Thoracic aorta (tissue), 2 donors: ENCODE measurements at regions not wholly inside any gene's neighbourhood (a gene's known extent, or its start where the extent isn't known, plus 50 kb on each side); places are given as distances from the start of the nearest gene placed in this dataset.

Experiments used
- ATAC-seq: fragments of 150-250 bp; one replicate; pipeline ENCODE4 v1.8.0; 2017; ENCODE audit warnings: low read depth; ENCODE audit not compliant: insufficient number of reproducible peaks, low FRiP score
- DNase-seq: peaks from one replicate; pipeline ENCODE4 v3.0.0-alpha.2; 2020; ENCODE audit warnings: low spot score
- H3K27ac ChIP-seq, 2 donors: fragments of 200-600 bp; sonication (generic); 1 replicate in 1 of 2; 2 replicates in 1 of 2; pipeline ENCODE4 v1.5.1; 2016; ENCODE audit warnings: mild to moderate bottlenecking in 2 of 2, moderate library complexity in 2 of 2
- H3K27me3 ChIP-seq: fragments of 200-600 bp; sonication (generic); replicated peaks from 2 replicates; pipeline ENCODE4 v1.6.0; 2016; ENCODE audit warnings: mild to moderate bottlenecking; ENCODE audit not compliant: insufficient read depth
- H3K36me3 ChIP-seq: fragments of 200-600 bp; sonication (generic); one replicate; pipeline ENCODE4 v1.5.1; 2016
- H3K4me1 ChIP-seq, 2 donors: fragments of 200-600 bp; sonication (generic); 1 replicate in 1 of 2; 2 replicates in 1 of 2; pipeline versions ENCODE4 v1.5.1 to v1.6.0; 2016; ENCODE audit warnings: low read depth in 2 of 2, mild to moderate bottlenecking in 1 of 2; ENCODE audit not compliant: control insufficient read depth in 1 of 2
- H3K4me3 ChIP-seq: fragments of 200-600 bp; sonication (generic); 2 replicates; pipeline ENCODE4 v1.5.1; 2016; ENCODE audit warnings: mild to moderate bottlenecking
- H3K9me3 ChIP-seq: fragments of 200-600 bp; sonication (generic); 2 replicates; pipeline ENCODE4 v1.5.1; 2016
- CTCF ChIP-seq: fragments of 200-600 bp; sonication (generic); IDR thresholded peaks from one replicate; pipeline ENCODE4 v1.5.1; 2019; ENCODE audit warnings: antibody characterized with exemption

GRCh38 chr12:118521036-118521370 is 144.6 kb downstream of the SUDS3 start:
- H3K4me3 ChIP-seq = no peak overlapping the region
- TF ChIP-seq CTCF = no peak

GRCh38 chr12:118524446-118524845 is 148.1 kb downstream of the SUDS3 start:
- no peak for TF ChIP-seq CTCF
- H3K27ac ChIP-seq = no peak overlapping the region
- H3K27me3 ChIP-seq = no peaks in the 10 kb centered on the region
- H3K4me3 ChIP-seq = no peak overlapping the region
- H3K4me1 ChIP-seq = no peaks in the 10 kb centered on the region
- ATAC-seq (no peak), DNase-seq (no peak)
- H3K36me3 ChIP-seq = no peaks in the 10 kb centered on the region
- no peaks in the 10 kb centered on the region for H3K9me3 ChIP-seq

More at GRCh38 chr12:118521036-118521370, 144.6 kb downstream of the SUDS3 start:
- Histone ChIP-seq H3K9me3 (no peaks in the 10 kb centered on the region), H3K27ac (no peak overlapping the region), H3K36me3 (no peaks in the 10 kb centered on the region), H3K27me3 (no peaks in the 10 kb centered on the region), H3K4me1 (no peaks in the 10 kb centered on the region)
- DNase-seq = no peak
- ATAC-seq = no peak

GRCh38 chr12:118525216-118525615 is 148.9 kb downstream of the SUDS3 start:
- Histone ChIP-seq H3K4me1 (no peaks in the 10 kb centered on the region), H3K27ac (no peak overlapping the region), H3K36me3 (no peaks in the 10 kb centered on the region), H3K4me3 (no peak overlapping the region), H3K27me3 (no peaks in the 10 kb centered on the region), H3K9me3 (no peaks in the 10 kb centered on the region)
- TF ChIP-seq CTCF = no peak
- ATAC-seq (no peak), DNase-seq (no peak)

GRCh38 chr12:118526255-118527095 is 150.1 kb downstream of the SUDS3 start:
- ATAC-seq (no peak), DNase-seq (no peak)
- H3K9me3 ChIP-seq = no peaks in the 10 kb centered on the region
- H3K27ac ChIP-seq = no peak overlapping the region
- H3K27me3 ChIP-seq = no peaks in the 10 kb centered on the region
- no peaks in the 10 kb centered on the region for H3K36me3 ChIP-seq
- no peaks in the 10 kb centered on the region for H3K4me1 ChIP-seq
- H3K4me3 ChIP-seq = no peak overlapping the region
- TF ChIP-seq CTCF = no peak

GRCh38 chr12:118527310-118527709 is 151.0 kb downstream of the SUDS3 start:
- no peak for DNase-seq
- no peak for TF ChIP-seq CTCF
- no peaks in the 10 kb centered on the region for H3K36me3 ChIP-seq
- H3K27me3 ChIP-seq = no peaks in the 10 kb centered on the region
- H3K27ac ChIP-seq = no peak overlapping the region
- peaks cover 0 to 3% of the 10 kb centered on the region in 2 donors for H3K4me1 ChIP-seq
- no peak for ATAC-seq
- no peak overlapping the region for H3K4me3 ChIP-seq
- no peaks in the 10 kb centered on the region for H3K9me3 ChIP-seq
